Omental fat pad (tissue), 3 donors: ENCODE measurements at regions not wholly inside any gene's neighbourhood (a gene's known extent, or its start where the extent isn't known, plus 50 kb on each side); places are given as distances from the start of the nearest gene placed in this dataset.

Experiments used
- ATAC-seq: fragments of 150-250 bp; one replicate; pipeline ENCODE4 v1.9.1; 2016; ENCODE audit warnings: mild to moderate bottlenecking, moderate library complexity; ENCODE audit not compliant: low FRiP score
- DNase-seq: peaks from one replicate; pipeline ENCODE4 v3.0.0-alpha.2; 2019; ENCODE audit warnings: low spot score
- CTCF ChIP-seq, 3 donors: fragments of 450-650 bp; IDR thresholded peaks; one replicate each; pipeline ENCODE4 v1.5.1; 2016 to 2017; ENCODE audit warnings: antibody characterized with exemption in 3 of 3, mild to moderate bottlenecking in 3 of 3, moderate library complexity in 2 of 3

DNA sequence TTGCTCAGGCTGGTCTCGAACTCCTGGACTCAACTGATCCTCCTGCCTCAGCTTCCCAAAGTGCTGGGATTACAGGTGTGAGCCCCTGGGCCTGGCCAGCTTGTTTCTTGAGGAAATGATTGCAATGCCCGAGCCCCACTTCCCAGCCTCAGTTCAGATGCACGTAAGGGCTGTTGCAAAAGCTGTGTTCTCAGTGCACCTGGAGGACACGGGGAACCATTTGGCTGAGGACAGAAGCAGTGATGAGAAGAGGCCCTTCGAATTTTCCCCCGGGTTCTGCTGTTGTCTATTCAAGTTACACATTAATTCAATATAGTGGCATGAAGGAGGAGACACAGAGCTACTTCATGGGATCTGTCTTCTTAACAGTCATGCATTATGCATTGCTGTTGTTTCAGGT, 78.8 kb upstream of the WDR26 start:
- ATAC-seq (no peak), DNase-seq (no peak)
- no peak for TF ChIP-seq CTCF (IDR thresholded peaks at IDR 0.05)

GRCh38 chr1:224513787-224514209, 79.2 kb upstream of the WDR26 start:
- DNase-seq = peak; percentile 80
- peak; percentile 77 for ATAC-seq
- TF ChIP-seq CTCF (IDR thresholded peaks at IDR 0.05) = peak in 2 of 3 donors; percentile 73

DNA sequence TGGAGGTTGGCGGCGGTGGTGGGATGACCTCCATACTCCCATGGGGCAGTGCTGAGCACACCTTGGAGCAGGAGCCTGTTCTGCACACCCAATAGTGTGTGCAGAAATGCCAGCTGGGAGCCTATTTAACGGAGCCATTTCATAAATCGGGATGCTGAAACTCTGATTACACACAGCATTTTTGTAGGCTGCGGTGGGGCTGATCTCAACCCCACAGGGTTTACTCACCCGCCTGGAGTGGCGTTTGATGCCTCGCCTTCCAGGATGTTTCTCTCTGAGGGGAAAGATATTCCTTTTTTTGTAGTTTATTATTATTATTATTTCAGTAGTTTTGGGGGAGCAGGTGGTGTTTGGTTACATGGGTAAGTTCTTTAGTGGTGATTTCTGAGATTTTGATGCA, 82.6 kb upstream of the WDR26 start:
- no peak for DNase-seq
- TF ChIP-seq CTCF (IDR thresholded peaks at IDR 0.05) = no peak
- ATAC-seq = no peak

DNA sequence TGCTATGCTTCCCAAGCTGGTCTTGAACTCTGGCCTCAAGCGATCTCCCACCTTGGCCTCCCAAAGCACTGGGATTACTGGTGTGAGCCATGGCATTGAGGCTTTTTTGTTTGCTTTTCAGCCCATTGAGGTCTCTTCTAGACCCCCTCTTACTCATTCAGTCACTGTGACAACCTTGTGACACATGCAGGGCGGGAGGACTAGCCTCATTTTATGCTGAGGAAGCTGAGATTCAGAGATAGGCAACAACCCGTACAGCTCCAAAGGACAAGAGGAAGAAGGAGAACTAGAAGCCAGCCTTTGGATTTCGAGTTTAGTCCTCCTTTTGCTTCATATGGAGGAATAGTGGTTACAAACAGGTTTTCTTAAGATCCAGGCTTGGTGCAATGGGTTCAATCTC, 83.9 kb upstream of the WDR26 start:
- ATAC-seq = no peak
- DNase-seq = no peak
- TF ChIP-seq CTCF (IDR thresholded peaks at IDR 0.05) = no peak

GRCh38 chr1:224519874-224520273, 85.3 kb upstream of the WDR26 start:
- ATAC-seq = no peak
- no peak for TF ChIP-seq CTCF (IDR thresholded peaks at IDR 0.05)
- no peak for DNase-seq

- DNase-seq = no peak
- TF ChIP-seq CTCF (IDR thresholded peaks at IDR 0.05) = no peak
- no peak for ATAC-seq
Measured at GRCh38 chr1:224520808-224521207, 86.2 kb upstream of the WDR26 start.

DNA sequence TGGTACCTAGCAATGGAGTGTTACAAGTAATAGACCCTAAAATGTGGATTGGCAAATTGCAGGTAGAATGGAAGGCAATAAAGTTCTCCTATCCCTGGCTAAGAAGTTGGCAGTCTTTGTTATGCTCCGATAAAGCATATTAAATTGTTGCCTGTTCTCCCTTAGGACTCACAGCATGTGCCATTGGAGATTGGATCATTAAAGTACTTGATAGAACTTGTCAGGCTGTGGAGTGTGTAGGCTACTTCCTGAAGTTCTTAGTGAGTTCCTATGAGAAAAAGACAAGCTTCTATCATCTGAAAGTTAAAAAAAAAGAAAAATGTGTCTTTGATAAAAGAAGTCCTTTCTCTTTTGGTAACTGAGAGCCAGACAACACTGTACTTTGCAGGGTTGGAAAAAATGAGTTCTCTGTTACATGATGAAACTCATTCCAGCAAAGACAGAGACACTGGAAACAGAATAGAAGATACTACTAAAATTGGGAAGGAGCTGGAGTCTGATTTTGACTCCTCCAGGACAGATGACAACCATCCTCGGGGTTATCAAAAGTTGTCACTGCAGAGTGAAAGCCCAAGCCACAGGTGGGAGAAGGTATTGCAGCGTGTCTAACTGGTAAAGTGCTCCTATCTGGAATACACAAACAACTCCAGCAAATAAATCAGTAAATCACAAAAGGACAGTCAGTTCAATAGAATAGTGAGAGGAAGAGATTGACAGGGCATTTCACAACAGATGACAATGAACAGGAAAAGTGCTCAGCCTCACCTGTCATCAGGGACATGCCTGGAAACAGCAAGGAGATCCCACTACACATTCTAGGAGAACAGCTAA, 87.5 kb upstream of the WDR26 start:
- no peak for ATAC-seq
- no peak for TF ChIP-seq CTCF (IDR thresholded peaks at IDR 0.05)

More for the DNA sequence above, 87.5 kb upstream of the WDR26 start:
- no peak for DNase-seq
